22Rv1 (cell line): ENCODE measurements at regions not wholly inside any gene's neighbourhood (a gene's known extent, or its start where the extent isn't known, plus 50 kb on each side); places are given as distances from the start of the nearest gene placed in this dataset.

Experiments used
- CTCF ChIP-seq: fragments of 450-650 bp; IDR thresholded peaks from 2 replicates; pipeline ENCODE4 v1.5.1; 2017; ENCODE audit warnings: mild to moderate bottlenecking
- ZFX ChIP-seq: fragments of 450-650 bp; IDR thresholded peaks from 2 replicates; pipeline ENCODE4 v1.6.1; 2017; ENCODE audit warnings: antibody characterized with exemption, borderline replicate concordance

GRCh38 chr5:1723476-1723875 is 76.2 kb downstream of the MRPL36 start:
- TF ChIP-seq CTCF: no peak
- no peak for TF ChIP-seq ZFX
